ENCODE measurements at regions not wholly inside any gene's neighbourhood (a gene's known extent, or its start where the extent isn't known, plus 50 kb on each side); places are given as distances from the start of the nearest gene placed in this dataset.
"Not testable (repeated sequence)": the region's sequence is repeated elsewhere in the genome, so short reads cannot be mapped to it uniquely, and the experiment has no call there.

DNA sequence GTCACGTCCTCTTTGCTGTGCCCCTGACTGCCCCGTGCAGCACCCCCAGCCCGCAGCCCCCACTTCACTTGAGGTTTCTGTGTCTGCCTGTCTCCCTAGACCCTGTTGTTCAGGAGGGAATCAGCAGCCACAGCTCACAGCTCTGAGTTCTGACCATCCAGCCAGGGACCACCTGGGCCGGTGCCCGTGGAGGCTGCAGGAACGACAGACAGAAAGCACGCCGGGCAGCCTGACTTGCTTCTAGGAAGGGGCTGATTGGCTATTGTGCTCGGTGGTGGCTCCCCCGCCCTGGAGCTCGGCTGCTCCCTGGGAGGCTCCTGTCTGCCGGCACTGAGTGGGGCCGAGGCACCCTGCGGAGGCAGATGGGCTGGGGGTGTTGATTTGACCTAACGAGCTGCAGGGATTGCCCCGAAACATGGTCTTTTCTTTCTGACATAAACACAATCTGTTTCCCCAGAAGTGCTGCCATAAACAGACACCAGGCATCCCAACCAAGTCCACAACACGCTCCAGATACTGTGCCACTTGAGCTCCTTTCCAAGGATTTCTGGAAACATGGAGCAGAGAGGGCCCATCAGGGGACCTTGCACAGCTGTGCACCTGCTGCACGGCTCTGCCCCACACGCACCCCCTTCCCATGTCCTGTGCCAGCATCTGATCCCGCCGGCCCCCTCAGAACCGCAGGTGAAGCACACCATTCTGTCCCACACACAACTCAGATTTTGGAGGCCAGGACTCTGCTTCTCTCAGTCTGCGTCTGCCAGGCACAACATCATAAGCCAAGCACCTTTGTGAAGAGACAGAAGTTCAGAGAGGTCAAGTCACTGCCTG, 855.9 kb downstream of the TBC1D22A start:
- no peak for DNase-seq (ENCODE audit: low read depth)
- TF ChIP-seq CTCF (conservative IDR thresholded peaks at IDR 0.05; ENCODE audit: low read depth, low read length) = no peak
- no peak overlapping the region for H3K4me3 ChIP-seq (ENCODE audit: low read depth, low read length)

DNA sequence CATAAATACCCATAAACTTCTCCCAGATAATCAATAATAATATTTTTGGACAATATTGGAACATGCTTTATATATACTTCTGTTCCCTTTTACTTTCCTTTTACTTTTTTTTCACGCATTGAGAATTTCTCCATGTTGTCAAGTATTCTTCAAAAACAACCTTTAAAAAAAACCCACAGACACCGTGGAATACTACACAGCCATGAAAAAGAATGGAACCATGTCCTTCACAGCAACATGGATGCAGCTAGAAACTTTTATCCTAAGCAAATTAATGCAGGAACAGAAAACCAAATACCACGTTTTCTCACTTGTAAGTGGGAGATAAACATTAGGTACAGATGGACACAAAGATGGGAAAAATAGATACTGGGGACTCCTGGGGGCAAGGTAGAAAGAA, 854.7 kb downstream of the TBC1D22A start:
- H3K4me3 ChIP-seq (ENCODE audit: low read depth, low read length) = no peak overlapping the region
- DNase-seq (ENCODE audit: low read depth) = no peak
- TF ChIP-seq CTCF (conservative IDR thresholded peaks at IDR 0.05; ENCODE audit: low read depth, low read length) = no peak

DNA sequence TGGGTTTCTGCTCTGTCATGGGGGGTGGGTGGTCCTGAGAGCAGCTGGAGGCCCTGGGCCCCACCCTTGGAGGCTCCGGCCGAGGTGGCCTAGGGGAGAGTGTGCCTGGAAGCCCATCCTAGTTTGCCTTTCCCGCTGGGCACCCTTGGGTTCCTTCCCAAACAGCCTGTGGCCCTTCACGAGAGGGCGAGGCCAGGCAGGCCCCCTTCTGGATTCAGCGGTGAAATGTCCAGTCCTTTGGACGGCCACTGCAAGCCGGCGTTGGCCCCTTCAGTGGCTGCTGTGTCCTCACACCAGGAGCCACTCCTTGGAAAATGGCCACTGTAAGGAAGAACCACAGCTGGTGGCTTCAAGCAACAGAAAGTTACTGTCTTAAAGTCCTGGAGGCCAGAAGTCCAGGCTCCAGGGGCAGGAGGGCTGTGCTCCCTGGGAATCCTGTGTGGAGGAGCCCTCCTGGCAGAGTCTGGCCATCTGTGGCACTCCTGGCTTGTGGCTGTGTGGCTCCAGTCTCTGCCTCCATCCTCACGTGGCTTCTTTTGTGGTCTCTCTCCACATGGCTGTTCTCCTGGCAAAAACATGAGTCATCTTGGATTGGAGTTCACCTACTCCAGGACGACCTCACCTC, 854.1 kb downstream of the TBC1D22A start:
- no peak for TF ChIP-seq CTCF (conservative IDR thresholded peaks at IDR 0.05; ENCODE audit: low read depth, low read length)
- no peak overlapping the region for H3K4me3 ChIP-seq (ENCODE audit: low read depth, low read length)
- DNase-seq (ENCODE audit: low read depth) = no peak

DNA sequence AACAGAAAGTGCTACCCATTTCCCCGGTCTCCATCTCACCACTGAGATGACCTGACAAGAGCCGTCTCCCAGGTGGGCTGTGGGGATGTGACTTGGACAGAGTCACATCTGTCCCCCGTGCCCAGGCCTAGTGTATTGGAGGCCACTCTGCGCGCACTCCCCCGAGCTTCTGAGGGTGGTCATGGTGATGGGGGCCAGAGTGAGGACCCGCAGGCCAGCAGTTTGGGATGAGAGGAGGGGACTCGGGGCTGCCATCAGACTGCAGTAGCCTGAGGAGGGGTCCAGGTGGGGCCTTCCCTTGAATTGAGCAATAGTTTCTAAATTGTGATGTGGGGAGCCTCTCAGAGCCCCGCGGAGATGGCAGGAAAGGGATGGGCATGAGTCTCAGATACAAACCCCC, 852.6 kb downstream of the TBC1D22A start:
- TF ChIP-seq CTCF (conservative IDR thresholded peaks at IDR 0.05; ENCODE audit: low read depth, low read length) = no peak
- DNase-seq (ENCODE audit: low read depth) = no peak
- H3K4me3 ChIP-seq (ENCODE audit: low read depth, low read length) = no peak overlapping the region

- no peak for TF ChIP-seq CTCF (conservative IDR thresholded peaks at IDR 0.05; ENCODE audit: low read depth, low read length)
- DNase-seq (ENCODE audit: low read depth) = no peak
Measured at GRCh38 chr22:47613606-47614350, 851.3 kb downstream of the TBC1D22A start.

GRCh38 chr22:47613181-47613580, 850.7 kb downstream of the TBC1D22A start:
- DNase-seq (ENCODE audit: low read depth); H3K4me3 ChIP-seq (ENCODE audit: low read depth, low read length): not testable (repeated sequence)

More at GRCh38 chr22:47613606-47614350, 851.3 kb downstream of the TBC1D22A start:
- no peak overlapping the region for H3K4me3 ChIP-seq (ENCODE audit: low read depth, low read length)

- DNase-seq (ENCODE audit: low read depth) = no peak
- no peak for TF ChIP-seq CTCF (conservative IDR thresholded peaks at IDR 0.05; ENCODE audit: low read depth, low read length)
- no peak overlapping the region for H3K4me3 ChIP-seq (ENCODE audit: low read depth, low read length)
Measured at GRCh38 chr22:47612311-47612910, 850.0 kb downstream of the TBC1D22A start.
